GM10266 (cell line): ENCODE measurements at regions not wholly inside any gene's neighbourhood (a gene's known extent, or its start where the extent isn't known, plus 50 kb on each side); places are given as distances from the start of the nearest gene placed in this dataset.

Experiments used
- DNase-seq: peaks from one replicate; pipeline ENCODE4 v3.0.0; 2012; ENCODE audit errors: extremely low spot score
- CTCF ChIP-seq: IDR thresholded peaks from 2 replicates; pipeline ENCODE4 v1.5.1; 2012; ENCODE audit warnings: mild to moderate bottlenecking, low read depth; ENCODE audit not compliant: control insufficient read depth, insufficient read depth; ENCODE audit errors: missing control alignments

GRCh38 chrX:63470506-63470905, 119.4 kb upstream of the SPIN4 start:
- DNase-seq = no peak
- no peak for TF ChIP-seq CTCF

GRCh38 chrX:63466690-63467089, 115.6 kb upstream of the SPIN4 start:
- TF ChIP-seq CTCF = no peak
- no peak for DNase-seq

- DNase-seq = no peak
- TF ChIP-seq CTCF = no peak
These were observed 107.8 kb upstream of the SPIN4 start for GRCh38 chrX:63458981-63459380.

GRCh38 chrX:63453571-63453970, 102.4 kb upstream of the SPIN4 start:
- DNase-seq = no peak
- no peak for TF ChIP-seq CTCF

- no peak for TF ChIP-seq CTCF
These were observed 90.6 kb upstream of the SPIN4 start for GRCh38 chrX:63441717-63442116.

GRCh38 chrX:63439580-63439979, 88.4 kb upstream of the SPIN4 start:
- TF ChIP-seq CTCF = no peak
- no peak for DNase-seq

More at GRCh38 chrX:63441717-63442116, 90.6 kb upstream of the SPIN4 start:
- DNase-seq = no peak

GRCh38 chrX:63436865-63437264, 85.7 kb upstream of the SPIN4 start:
- DNase-seq = no peak
- TF ChIP-seq CTCF = no peak
